Thyroid gland (tissue), 4 donors: ENCODE measurements at regions not wholly inside any gene's neighbourhood (a gene's known extent, or its start where the extent isn't known, plus 50 kb on each side); places are given as distances from the start of the nearest gene placed in this dataset.

Source experiments
- POLR2A ChIP-seq, 2 donors: fragments of 450-650 bp; IDR thresholded peaks; one replicate each; pipeline ENCODE4 v1.6.1; 2017; ENCODE audit warnings: antibody characterized with exemption in 2 of 2, mild to moderate bottlenecking in 2 of 2, moderate library complexity in 1 of 2
- TF ChIP-seq, protein P1 (sequence below), 6 experiments: fragments of 200-600 bp in 3 of 6; fragments of 450-650 bp in 3 of 6; sonication (generic) in 3 of 6; IDR thresholded peaks; one replicate each; pipeline ENCODE4 v1.5.1; 2016 to 2019; ENCODE audit warnings: antibody characterized with exemption in 6 of 6, mild to moderate bottlenecking in 2 of 6, inconsistent platforms in 1 of 6, moderate library complexity in 1 of 6

- TF ChIP-seq, protein P1, sequence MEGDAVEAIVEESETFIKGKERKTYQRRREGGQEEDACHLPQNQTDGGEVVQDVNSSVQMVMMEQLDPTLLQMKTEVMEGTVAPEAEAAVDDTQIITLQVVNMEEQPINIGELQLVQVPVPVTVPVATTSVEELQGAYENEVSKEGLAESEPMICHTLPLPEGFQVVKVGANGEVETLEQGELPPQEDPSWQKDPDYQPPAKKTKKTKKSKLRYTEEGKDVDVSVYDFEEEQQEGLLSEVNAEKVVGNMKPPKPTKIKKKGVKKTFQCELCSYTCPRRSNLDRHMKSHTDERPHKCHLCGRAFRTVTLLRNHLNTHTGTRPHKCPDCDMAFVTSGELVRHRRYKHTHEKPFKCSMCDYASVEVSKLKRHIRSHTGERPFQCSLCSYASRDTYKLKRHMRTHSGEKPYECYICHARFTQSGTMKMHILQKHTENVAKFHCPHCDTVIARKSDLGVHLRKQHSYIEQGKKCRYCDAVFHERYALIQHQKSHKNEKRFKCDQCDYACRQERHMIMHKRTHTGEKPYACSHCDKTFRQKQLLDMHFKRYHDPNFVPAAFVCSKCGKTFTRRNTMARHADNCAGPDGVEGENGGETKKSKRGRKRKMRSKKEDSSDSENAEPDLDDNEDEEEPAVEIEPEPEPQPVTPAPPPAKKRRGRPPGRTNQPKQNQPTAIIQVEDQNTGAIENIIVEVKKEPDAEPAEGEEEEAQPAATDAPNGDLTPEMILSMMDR (IDR thresholded peaks at IDR 0.05) = no peak
- TF ChIP-seq POLR2A (IDR thresholded peaks at IDR 0.05) = no peak
These were observed 167.2 kb upstream of the SPOPL start for GRCh38 chr2:138334323-138334722.
